H9 (cell line): ENCODE measurements at regions not wholly inside any gene's neighbourhood (a gene's known extent, or its start where the extent isn't known, plus 50 kb on each side); places are given as distances from the start of the nearest gene placed in this dataset.

Experiments used
- DNase-seq: peaks from one replicate; pipeline ENCODE4 v3.0.0-alpha.2; 2017
- H2AFZ ChIP-seq: one replicate; pipeline ENCODE4 v1.6.1; 2013; ENCODE audit warnings: mild to moderate bottlenecking, low read length, control low read depth, moderate library complexity
- H2AK5ac ChIP-seq: 2 replicates; pipeline ENCODE4 v1.6.1; 2013; ENCODE audit warnings: low read length, control low read depth, mixed read lengths; ENCODE audit not compliant: insufficient read length
- H2BK120ac ChIP-seq: one replicate; pipeline ENCODE4 v1.6.1; 2013; ENCODE audit warnings: low read depth, mild to moderate bottlenecking, low read length, control low read depth, inconsistent platforms; ENCODE audit not compliant: poor library complexity, severe bottlenecking
- H2BK12ac ChIP-seq: 2 replicates; pipeline ENCODE4 v1.6.1; 2013; ENCODE audit warnings: low read length, control low read depth, mixed read lengths, low read depth; ENCODE audit not compliant: insufficient read length
- H2BK15ac ChIP-seq: 2 replicates; pipeline ENCODE4 v1.6.1; 2013; ENCODE audit warnings: low read depth, low read length, control low read depth
- H2BK20ac ChIP-seq: one replicate; pipeline ENCODE4 v1.6.1; 2013; ENCODE audit warnings: low read depth, mild to moderate bottlenecking, low read length, control low read depth, inconsistent platforms; ENCODE audit not compliant: poor library complexity, severe bottlenecking
- H2BK5ac ChIP-seq: 2 replicates; pipeline ENCODE4 v1.6.1; 2013; ENCODE audit warnings: low read length, control low read depth, mixed read lengths; ENCODE audit not compliant: insufficient read length
- H3K14ac ChIP-seq: 2 replicates; pipeline ENCODE4 v1.6.1; 2013; ENCODE audit warnings: low read length, control low read depth; ENCODE audit not compliant: insufficient read depth
- H3K18ac ChIP-seq: 2 replicates; pipeline ENCODE4 v1.6.1; 2013; ENCODE audit warnings: low read depth, mild to moderate bottlenecking, mixed read lengths, low read length, control low read depth; ENCODE audit not compliant: insufficient read length
- H3K23ac ChIP-seq: 2 replicates; pipeline ENCODE4 v1.6.1; 2013; ENCODE audit warnings: low read length, control low read depth, mixed read lengths, low read depth; ENCODE audit not compliant: insufficient read length
- H3K23me2 ChIP-seq: 2 replicates; pipeline ENCODE4 v1.6.1; 2013; ENCODE audit warnings: low read depth, mild to moderate bottlenecking, mixed read lengths, low read length, control low read depth; ENCODE audit not compliant: insufficient read length, poor library complexity, severe bottlenecking
- H3K27ac ChIP-seq: 2 replicates; pipeline ENCODE4 v1.5.1; 2013; ENCODE audit warnings: low read length, control low read depth, mixed read lengths, low read depth; ENCODE audit not compliant: insufficient read length
- H3K27me3 ChIP-seq: 2 replicates; pipeline ENCODE4 v1.6.1; 2013; ENCODE audit warnings: low read length, control low read depth, inconsistent platforms; ENCODE audit not compliant: insufficient read depth
- H3K4ac ChIP-seq: 2 replicates; pipeline ENCODE4 v1.6.1; 2013; ENCODE audit warnings: low read depth, mild to moderate bottlenecking, control low read depth, inconsistent platforms, low read length, moderate library complexity
- H3K4me1 ChIP-seq: 2 replicates; pipeline ENCODE4 v1.6.1; 2013; ENCODE audit warnings: low read length, control low read depth, inconsistent platforms; ENCODE audit not compliant: insufficient read depth
- H3K4me2 ChIP-seq: 2 replicates; pipeline ENCODE4 v1.6.1; 2013; ENCODE audit warnings: low read length, control low read depth, mixed read lengths; ENCODE audit not compliant: insufficient read length, insufficient read depth
- H3K56ac ChIP-seq: 2 replicates; pipeline ENCODE4 v1.6.1; 2013; ENCODE audit warnings: low read depth, mild to moderate bottlenecking, mixed read lengths, low read length, control low read depth; ENCODE audit not compliant: insufficient read length
- H3K79me1 ChIP-seq: 2 replicates; pipeline ENCODE4 v1.6.1; 2013; ENCODE audit warnings: low read depth, mild to moderate bottlenecking, moderate library complexity, low read length, control low read depth, inconsistent platforms; ENCODE audit not compliant: insufficient read depth, poor library complexity, severe bottlenecking
- H3K79me2 ChIP-seq: 2 replicates; pipeline ENCODE4 v1.6.1; 2013; ENCODE audit warnings: low read length, control low read depth, inconsistent platforms; ENCODE audit not compliant: insufficient read depth
- H3K9ac ChIP-seq: 2 replicates; pipeline ENCODE4 v1.6.1; 2013; ENCODE audit warnings: low read length, control low read depth, mixed read lengths; ENCODE audit not compliant: insufficient read length; ENCODE audit errors: extremely low read depth
- H3K9me3 ChIP-seq: one replicate; pipeline ENCODE4 v1.6.1; 2013; ENCODE audit warnings: low read depth, low read length, inconsistent platforms; ENCODE audit not compliant: control insufficient read depth
- H3T11ph ChIP-seq: one replicate; pipeline ENCODE4 v1.6.1; 2013; ENCODE audit warnings: mild to moderate bottlenecking, low read length, control low read depth, inconsistent platforms
- H4K20me1 ChIP-seq: one replicate; pipeline ENCODE4 v1.6.1; 2013; ENCODE audit not compliant: control insufficient read depth, insufficient read length, insufficient read depth
- H4K5ac ChIP-seq: 2 replicates; pipeline ENCODE4 v1.6.1; 2013; ENCODE audit warnings: low read depth, mild to moderate bottlenecking, mixed read lengths, low read length, control low read depth; ENCODE audit not compliant: insufficient read length
- H4K8ac ChIP-seq: replicated peaks from 2 replicates; pipeline ENCODE4 v1.6.1; 2013; ENCODE audit warnings: low read length, control low read depth, mixed read lengths, low read depth; ENCODE audit not compliant: insufficient read length
- H4K91ac ChIP-seq: 2 replicates; pipeline ENCODE4 v1.6.1; 2013; ENCODE audit warnings: low read depth, mild to moderate bottlenecking, moderate library complexity, mixed read lengths, low read length, control low read depth; ENCODE audit not compliant: insufficient read length
- H3K27ac Mint-ChIP-seq, 3 experiments: 2 replicates in 2 of 3; 3 replicates in 1 of 3; pipeline ENCODE4 v1.8.0; 2020 to 2021; ENCODE audit warnings: mixed read lengths in 3 of 3, mild to moderate bottlenecking in 1 of 3, moderate library complexity in 1 of 3
- H3K27me3 Mint-ChIP-seq: 2 replicates; pipeline ENCODE4 v1.8.0; 2021; ENCODE audit warnings: low read depth, mild to moderate bottlenecking, moderate library complexity, mixed read lengths
- H3K36me3 Mint-ChIP-seq, 3 experiments: 2 replicates in 2 of 3; 3 replicates in 1 of 3; pipeline ENCODE4 v1.8.0; 2020 to 2021; ENCODE audit warnings: low read depth in 3 of 3, mixed read lengths in 3 of 3; ENCODE audit not compliant: insufficient read depth in 1 of 3
- H3K4me1 Mint-ChIP-seq, 2 experiments: 2 replicates each; pipeline ENCODE4 v1.8.0; 2020; ENCODE audit warnings: mixed read lengths in 2 of 2
- H3K4me3 Mint-ChIP-seq, 2 experiments: 2 replicates in 1 of 2; 3 replicates in 1 of 2; pipeline ENCODE4 v1.8.0; 2020 to 2021; ENCODE audit warnings: mild to moderate bottlenecking in 2 of 2, mixed read lengths in 2 of 2, moderate library complexity in 1 of 2
- H3K9me3 Mint-ChIP-seq, 2 experiments: 2 replicates in 1 of 2; 3 replicates in 1 of 2; pipeline ENCODE4 v1.8.0; 2020; ENCODE audit warnings: mild to moderate bottlenecking in 2 of 2, mixed read lengths in 2 of 2, moderate library complexity in 1 of 2
- WGBS: extraction: QIAGEN DNeasy Blood & Tissue Kit; methylation state at CpG from one replicate; pipeline ENCODE4 v1.1.7; 2013; ENCODE audit warnings: missing lambda C conversion rate, low lambda C conversion rate, mixed read lengths; ENCODE audit not compliant: insufficient read length; ENCODE audit errors: extremely low coverage; 5-methylcytosine and 5-hydroxymethylcytosine counted together
- TF ChIP-seq, protein P1 (sequence below): fragments of 200-600 bp; sonication (generic); conservative IDR thresholded peaks from 3 replicates; pipeline ENCODE4 v1.8.0; 2021; ENCODE audit warnings: antibody characterized with exemption, mild to moderate bottlenecking

DNA sequence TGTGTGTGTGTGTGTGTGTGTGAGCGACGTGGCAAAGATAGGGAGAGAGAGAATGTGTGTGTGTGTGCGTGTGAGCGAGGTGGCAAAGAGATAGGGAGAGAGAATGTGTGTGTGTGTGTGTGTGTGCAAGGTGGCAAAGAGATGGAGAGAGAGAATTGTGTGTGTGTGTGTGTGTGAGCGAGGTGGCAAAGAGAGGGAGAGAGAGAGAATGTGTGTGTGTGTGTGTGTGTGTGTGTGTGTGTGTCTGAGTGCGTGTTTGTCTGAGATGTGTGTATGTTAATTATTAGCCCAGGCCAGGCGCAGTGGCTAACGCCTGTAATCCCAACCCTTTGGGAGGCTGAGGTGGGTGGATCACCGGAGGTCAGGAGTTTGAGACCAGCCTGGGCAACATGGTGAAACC lies 154.6 kb upstream of the RGMA start:
- H3K18ac ChIP-seq: no peak overlapping the region
- TF ChIP-seq, protein P1, sequence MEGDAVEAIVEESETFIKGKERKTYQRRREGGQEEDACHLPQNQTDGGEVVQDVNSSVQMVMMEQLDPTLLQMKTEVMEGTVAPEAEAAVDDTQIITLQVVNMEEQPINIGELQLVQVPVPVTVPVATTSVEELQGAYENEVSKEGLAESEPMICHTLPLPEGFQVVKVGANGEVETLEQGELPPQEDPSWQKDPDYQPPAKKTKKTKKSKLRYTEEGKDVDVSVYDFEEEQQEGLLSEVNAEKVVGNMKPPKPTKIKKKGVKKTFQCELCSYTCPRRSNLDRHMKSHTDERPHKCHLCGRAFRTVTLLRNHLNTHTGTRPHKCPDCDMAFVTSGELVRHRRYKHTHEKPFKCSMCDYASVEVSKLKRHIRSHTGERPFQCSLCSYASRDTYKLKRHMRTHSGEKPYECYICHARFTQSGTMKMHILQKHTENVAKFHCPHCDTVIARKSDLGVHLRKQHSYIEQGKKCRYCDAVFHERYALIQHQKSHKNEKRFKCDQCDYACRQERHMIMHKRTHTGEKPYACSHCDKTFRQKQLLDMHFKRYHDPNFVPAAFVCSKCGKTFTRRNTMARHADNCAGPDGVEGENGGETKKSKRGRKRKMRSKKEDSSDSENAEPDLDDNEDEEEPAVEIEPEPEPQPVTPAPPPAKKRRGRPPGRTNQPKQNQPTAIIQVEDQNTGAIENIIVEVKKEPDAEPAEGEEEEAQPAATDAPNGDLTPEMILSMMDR: no peak
- no peak overlapping the region for H3K4me2 ChIP-seq
- Mint-ChIP-seq H3K4me1 (peaks cover 28 to 29% of the 10 kb centered on the region in 2 experiments), H3K36me3 (no peaks in the 10 kb centered on the region; a peak in 1 of 7 replicates), H3K4me3 (no peak overlapping the region), H3K27me3 (peaks cover 63% of the 10 kb centered on the region), H3K27ac (no peak overlapping the region), H3K9me3 (no peaks in the 10 kb centered on the region)
- H4K8ac ChIP-seq: no peak overlapping the region
- H4K91ac ChIP-seq: no peak overlapping the region
- H3T11ph ChIP-seq: no peak overlapping the region
- no peak overlapping the region for H2BK20ac ChIP-seq
- no peaks in the 10 kb centered on the region for H3K23me2 ChIP-seq
- no peak overlapping the region for H3K56ac ChIP-seq
- H3K14ac ChIP-seq: no peak overlapping the region
- H2AFZ ChIP-seq: no peak overlapping the region
- H3K79me2 ChIP-seq: no peaks in the 10 kb centered on the region
- no peak overlapping the region for H2AK5ac ChIP-seq
- H4K5ac ChIP-seq: no peak overlapping the region
- no peaks in the 10 kb centered on the region; the same call in 1 of the 2 replicates for H3K27me3 ChIP-seq
- H3K23ac ChIP-seq: no peak overlapping the region
- no peak for DNase-seq
- H3K4ac ChIP-seq: no peak overlapping the region
- no peak overlapping the region for H2BK120ac ChIP-seq
- no peaks in the 10 kb centered on the region for H4K20me1 ChIP-seq
- H3K79me1 ChIP-seq: no peaks in the 10 kb centered on the region
- no peak overlapping the region for H3K9ac ChIP-seq
- H3K27ac ChIP-seq: no peak overlapping the region
- H2BK12ac ChIP-seq: no peak overlapping the region
- WGBS: 100% methylated on average over 3 of the region's 9 CpGs
- no peak overlapping the region for H2BK5ac ChIP-seq
- peaks cover 5% of the 10 kb centered on the region; the same call in 1 of the 2 replicates for H3K4me1 ChIP-seq
- H2BK15ac ChIP-seq: no peak overlapping the region
- H3K9me3 ChIP-seq: no peaks in the 10 kb centered on the region
